Spleen (tissue), 11 donors: ENCODE measurements at regions not wholly inside any gene's neighbourhood (a gene's known extent, or its start where the extent isn't known, plus 50 kb on each side); places are given as distances from the start of the nearest gene placed in this dataset.

Experiments used
- DNase-seq: peaks from one replicate; pipeline ENCODE4 v3.0.0-alpha.2; 2020
- H3K27ac ChIP-seq, 8 donors: fragments of 200-600 bp; sonication (generic) in 7 of 8; 1 replicate in 4 of 8; 2 replicates in 4 of 8; pipeline versions ENCODE4 v1.5.0 to v1.8.0; 2016 to 2021; ENCODE audit warnings: inconsistent platforms in 4 of 8, mild to moderate bottlenecking in 4 of 8, moderate library complexity in 1 of 8
- H3K27me3 ChIP-seq, 7 donors: fragments of 200-600 bp; sonication (generic) in 6 of 7; replicated peaks in 1 of 7; 1 replicate in 4 of 7; 2 replicates in 3 of 7; pipeline versions ENCODE4 v1.5.0 to v1.8.0; 2016 to 2021; ENCODE audit warnings: inconsistent platforms in 3 of 7, mild to moderate bottlenecking in 1 of 7
- H3K36me3 ChIP-seq, 6 donors: fragments of 200-600 bp; sonication (generic) in 5 of 6; 1 replicate in 4 of 6; 2 replicates in 2 of 6; pipeline versions ENCODE4 v1.5.0 to v1.8.0; 2016 to 2021; ENCODE audit warnings: inconsistent platforms in 2 of 6
- H3K4me1 ChIP-seq, 6 donors: fragments of 200-600 bp; sonication (generic) in 5 of 6; 1 replicate in 3 of 6; 2 replicates in 3 of 6; pipeline versions ENCODE4 v1.5.0 to v1.8.0; 2016 to 2021; ENCODE audit warnings: inconsistent platforms in 3 of 6
- H3K4me3 ChIP-seq, 8 donors: fragments of 200-600 bp; sonication (generic) in 7 of 8; 1 replicate in 4 of 8; 2 replicates in 4 of 8; pipeline versions ENCODE4 v1.5.0 to v1.8.0; 2016 to 2021; ENCODE audit warnings: inconsistent platforms in 4 of 8, mild to moderate bottlenecking in 4 of 8, moderate library complexity in 2 of 8
- H3K9me3 ChIP-seq, 8 donors: fragments of 200-600 bp; sonication (generic) in 7 of 8; 1 replicate in 4 of 8; 2 replicates in 4 of 8; pipeline versions ENCODE4 v1.5.0 to v1.8.0; 2016 to 2021; ENCODE audit warnings: inconsistent platforms in 4 of 8
- CTCF ChIP-seq, 11 experiments: fragments of 200-600 bp in 7 of 11; fragments of 450-650 bp in 4 of 11; sonication (generic) in 4 of 11; IDR thresholded peaks in 8 of 11; conservative IDR thresholded peaks in 3 of 11; 1 replicate in 7 of 11; 2 replicates in 4 of 11; pipeline versions ENCODE4 v1.4.0 to v1.8.0; 2016 to 2021; ENCODE audit warnings: antibody characterized with exemption in 11 of 11, inconsistent platforms in 4 of 11, mild to moderate bottlenecking in 1 of 11
- POLR2A ChIP-seq, 3 donors: fragments of 450-650 bp; IDR thresholded peaks; one replicate each; pipeline ENCODE4 v1.5.1; 2017; ENCODE audit warnings: antibody characterized with exemption in 3 of 3, mild to moderate bottlenecking in 1 of 3
- POLR2AphosphoS5 ChIP-seq, 3 donors: sonication (generic); formaldehyde crosslinking; IDR thresholded peaks; one replicate each; pipeline ENCODE4 v1.5.1; 2017; ENCODE audit warnings: antibody characterized with exemption in 3 of 3
- WGBS, 5 donors: extraction: QIAGEN DNeasy Blood & Tissue Kit in 3 of 5; methylation state at CpG; one replicate each; pipeline versions ENCODE4 v1.1.5 to v1.1.7; 2013 to 2018; 5-methylcytosine and 5-hydroxymethylcytosine counted together
- intact Hi-C: fragments of 100-400 bp; cut with DNase I; formaldehyde crosslinking; loops from one replicate; pipeline ENCODE4 v1.15.0; 2023; ENCODE audit warnings: low total_unique reads
- donor health status: healthy with polysubstance abuse.
- donor health status: DM: no; HTN: no; CAD: no; lungs with moderate emphysema.
- donor health status: DM: no; HTN: no; CAD: no.
- donor health status: Bipolar disorder and iron deficiency.
- donor health status: healthy.
- donor health status: DM: no; HTN: no; CAD: no.
- donor health status: DM: yes; HTN: yes; CAD: no.

GRCh38 chr9:7402334-7403027, 397.1 kb downstream of the DMAC1 start:
- Histone ChIP-seq H3K27ac (no peak overlapping the region), H3K4me3 (no peak overlapping the region), H3K36me3 (no peaks in the 10 kb centered on the region), H3K9me3 (no peaks in the 10 kb centered on the region), H3K4me1 (no peaks in the 10 kb centered on the region), H3K27me3 (no peaks in the 10 kb centered on the region)
- TF ChIP-seq CTCF (IDR thresholded peaks at IDR 0.05 in 8 of 11, conservative IDR thresholded peaks at IDR 0.05 in 3 of 11) (peak in 1 of 11 experiments; percentile 2), POLR2A (IDR thresholded peaks at IDR 0.05) (no peak)
- no peak for DNase-seq
- WGBS, 5 donors = 23 to 84% (median 41%) methylated on average over 2 of the region's 2 CpGs
- intact Hi-C loops = no loop called here

DNA sequence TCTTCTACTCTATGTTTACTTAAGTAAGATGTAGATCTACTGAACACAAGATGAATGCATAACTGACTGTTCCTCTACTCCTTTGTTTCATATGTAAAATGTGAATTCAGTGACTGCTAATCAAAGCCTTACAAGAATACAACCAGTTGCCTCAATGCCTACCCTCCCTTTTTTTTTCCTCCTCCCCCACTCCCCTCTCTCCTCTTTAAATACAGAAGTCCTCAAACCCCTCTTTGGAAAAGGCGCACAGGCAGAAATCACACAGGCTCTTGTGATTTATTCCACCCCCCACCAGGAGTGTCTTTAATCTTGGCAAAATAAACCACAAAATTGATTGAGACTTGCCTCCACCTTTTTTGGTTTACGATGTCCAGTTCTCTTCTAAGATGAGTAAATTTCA, 398.5 kb downstream of the DMAC1 start:
- Histone ChIP-seq H3K4me1 (no peaks in the 10 kb centered on the region), H3K9me3 (no peaks in the 10 kb centered on the region), H3K27me3 (no peaks in the 10 kb centered on the region), H3K36me3 (no peaks in the 10 kb centered on the region), H3K4me3 (no peak overlapping the region), H3K27ac (no peak overlapping the region)
- DNase-seq = no peak
- 88 to 93% (median 91%) methylated on average over 2 of the region's 2 CpGs for WGBS, 5 donors
- intact Hi-C loops = no loop called here
- TF ChIP-seq POLR2A (IDR thresholded peaks at IDR 0.05) (no peak), CTCF (IDR thresholded peaks at IDR 0.05 in 8 of 11, conservative IDR thresholded peaks at IDR 0.05 in 3 of 11) (no peak), POLR2AphosphoS5 (IDR thresholded peaks at IDR 0.05) (no peak)

DNA sequence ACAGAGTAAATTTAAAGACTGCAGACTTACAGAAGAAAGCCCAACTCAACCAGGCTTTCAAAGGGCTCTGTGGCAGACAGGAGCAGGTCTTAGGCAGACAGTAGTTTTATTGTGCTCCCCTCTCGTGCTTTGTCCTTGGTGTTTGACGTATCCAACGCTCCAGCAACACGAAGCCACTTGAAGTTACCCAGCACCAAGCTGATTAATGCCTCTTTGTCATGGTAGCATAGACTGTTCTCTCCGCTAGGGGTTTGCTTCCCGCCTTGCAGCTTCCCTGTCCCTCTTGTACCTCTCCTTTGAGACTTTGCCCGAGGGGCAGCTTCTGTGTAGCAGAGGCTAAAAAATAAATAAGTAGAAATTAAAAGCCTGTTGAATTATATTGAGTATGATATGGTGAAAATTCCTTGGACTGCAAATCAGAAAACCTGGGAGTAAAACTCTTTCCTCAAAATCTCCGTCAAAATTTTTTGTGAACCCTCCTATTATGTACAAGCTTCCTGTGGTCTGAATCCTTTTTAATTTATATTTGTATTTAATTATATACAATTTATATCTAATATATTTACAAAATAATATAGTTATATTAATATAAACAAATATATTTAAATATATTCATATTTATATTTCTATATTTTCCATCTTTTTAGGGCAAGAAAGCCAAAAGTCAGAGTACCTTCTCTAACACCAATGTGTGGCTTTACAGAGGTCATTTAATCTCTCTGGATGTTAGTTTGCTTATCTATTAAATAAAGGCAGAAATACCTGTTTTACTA, 405.4 kb downstream of the DMAC1 start:
- Histone ChIP-seq H3K27me3 (peaks cover 0 to 6% (median 0%) of the 10 kb centered on the region in 7 donors), H3K36me3 (no peaks in the 10 kb centered on the region), H3K4me3 (no peak overlapping the region), H3K27ac (no peak overlapping the region), H3K9me3 (no peaks in the 10 kb centered on the region), H3K4me1 (no peaks in the 10 kb centered on the region)
- DNase-seq = no peak
- TF ChIP-seq POLR2A (IDR thresholded peaks at IDR 0.05) = no peak
- TF ChIP-seq POLR2AphosphoS5 (IDR thresholded peaks at IDR 0.05) = no peak
- no peak for TF ChIP-seq CTCF (IDR thresholded peaks at IDR 0.05 in 8 of 11, conservative IDR thresholded peaks at IDR 0.05 in 3 of 11)
- WGBS, 5 donors = 77 to 92% (median 82%) methylated on average over 8 of the region's 8 CpGs
- intact Hi-C loops = no loop called here

DNA sequence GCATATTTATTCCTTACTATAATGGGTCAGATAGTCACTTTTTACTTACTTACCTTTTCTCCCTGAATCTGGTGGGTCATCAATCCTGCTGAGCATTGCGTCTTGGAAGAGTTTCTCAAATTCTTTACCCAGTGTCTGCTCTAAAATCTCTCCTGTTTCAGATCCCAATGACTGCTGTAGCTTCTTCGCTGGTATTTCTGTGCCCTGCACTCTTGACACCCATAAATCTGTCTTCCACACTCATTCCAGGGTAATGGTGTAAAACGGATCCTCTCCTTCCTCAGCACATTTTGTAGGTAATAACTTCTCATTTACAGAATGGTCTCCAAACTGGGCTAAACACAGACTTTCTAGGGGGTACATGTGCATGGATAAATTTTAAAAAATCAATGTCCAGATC, 407.4 kb downstream of the DMAC1 start:
- WGBS, 5 donors = 74 to 89% (median 82%) methylated on average over 3 of the region's 3 CpGs
- H3K27ac ChIP-seq = no peak overlapping the region
- no peak overlapping the region for H3K4me3 ChIP-seq
- intact Hi-C loops = no loop called here
- no peaks in the 10 kb centered on the region for H3K9me3 ChIP-seq
- H3K36me3 ChIP-seq = no peaks in the 10 kb centered on the region
- TF ChIP-seq CTCF (IDR thresholded peaks at IDR 0.05 in 8 of 11, conservative IDR thresholded peaks at IDR 0.05 in 3 of 11) (no peak), POLR2A (IDR thresholded peaks at IDR 0.05) (no peak), POLR2AphosphoS5 (IDR thresholded peaks at IDR 0.05) (no peak)
- peaks cover 0 to 6% (median 0%) of the 10 kb centered on the region in 7 donors for H3K27me3 ChIP-seq
- no peaks in the 10 kb centered on the region for H3K4me1 ChIP-seq
- no peak for DNase-seq
